ENCODE measurements at regions not wholly inside any gene's neighbourhood (a gene's known extent, or its start where the extent isn't known, plus 50 kb on each side); places are given as distances from the start of the nearest gene placed in this dataset.

- Histone ChIP-seq H3K4me3 (ENCODE audit: low read depth in 1 of 2, low read length in 1 of 2) (no peak overlapping the region), H3K27ac (no peak overlapping the region), H3K36me3 (no peaks in the 10 kb centered on the region), H3K9me3 (no peaks in the 10 kb centered on the region), H3K27me3 (peaks cover 52% of the 10 kb centered on the region), H3K4me1 (ENCODE audit: control insufficient read depth in 1 of 2, insufficient read depth in 1 of 2, low read depth in 1 of 2, low read length in 1 of 2) (no peaks in the 10 kb centered on the region)
- TF ChIP-seq CTCF (IDR thresholded peaks at IDR 0.05) = no peak
Observed at GRCh38 chr15:92243227-92243626, 150.5 kb upstream of the ST8SIA2 start.

GRCh38 chr15:92244703-92245102 lies 149.0 kb upstream of the ST8SIA2 start:
- no peaks in the 10 kb centered on the region for H3K9me3 ChIP-seq
- H3K4me3 ChIP-seq (ENCODE audit: low read depth in 1 of 2, low read length in 1 of 2) = no peak overlapping the region
- H3K27ac ChIP-seq = no peak overlapping the region
- H3K36me3 ChIP-seq = no peaks in the 10 kb centered on the region
- H3K4me1 ChIP-seq (ENCODE audit: control insufficient read depth in 1 of 2, insufficient read depth in 1 of 2, low read depth in 1 of 2, low read length in 1 of 2) = no peaks in the 10 kb centered on the region
- H3K27me3 ChIP-seq = peaks cover 54% of the 10 kb centered on the region
- TF ChIP-seq CTCF (IDR thresholded peaks at IDR 0.05) = no peak

GRCh38 chr15:92247649-92248242 lies 145.9 kb upstream of the ST8SIA2 start:
- Histone ChIP-seq H3K4me1 (ENCODE audit: control insufficient read depth in 1 of 2, insufficient read depth in 1 of 2, low read depth in 1 of 2, low read length in 1 of 2) (no peaks in the 10 kb centered on the region), H3K9me3 (no peaks in the 10 kb centered on the region), H3K27me3 (peaks cover 50% of the 10 kb centered on the region), H3K4me3 (ENCODE audit: low read depth in 1 of 2, low read length in 1 of 2) (no peak overlapping the region), H3K27ac (no peak overlapping the region), H3K36me3 (no peaks in the 10 kb centered on the region)
- no peak for TF ChIP-seq CTCF (IDR thresholded peaks at IDR 0.05)

GRCh38 chr15:92266796-92267685 lies 126.6 kb upstream of the ST8SIA2 start:
- H3K9me3 ChIP-seq = no peaks in the 10 kb centered on the region
- no peaks in the 10 kb centered on the region for H3K36me3 ChIP-seq
- H3K27me3 ChIP-seq = peaks cover 5% of the 10 kb centered on the region
- TF ChIP-seq CTCF (IDR thresholded peaks at IDR 0.05) = no peak
- H3K4me3 ChIP-seq (ENCODE audit: low read depth in 1 of 2, low read length in 1 of 2) = no peak overlapping the region
- no peaks in the 10 kb centered on the region for H3K4me1 ChIP-seq (ENCODE audit: control insufficient read depth in 1 of 2, insufficient read depth in 1 of 2, low read depth in 1 of 2, low read length in 1 of 2)
- no peak overlapping the region for H3K27ac ChIP-seq

- no peaks in the 10 kb centered on the region for H3K36me3 ChIP-seq
- no peak overlapping the region for H3K27ac ChIP-seq
- H3K4me1 ChIP-seq (ENCODE audit: control insufficient read depth in 1 of 2, insufficient read depth in 1 of 2, low read depth in 1 of 2, low read length in 1 of 2) = no peaks in the 10 kb centered on the region
- H3K4me3 ChIP-seq (ENCODE audit: low read depth in 1 of 2, low read length in 1 of 2) = no peak overlapping the region
- no peak for TF ChIP-seq CTCF (IDR thresholded peaks at IDR 0.05)
- no peaks in the 10 kb centered on the region for H3K9me3 ChIP-seq
- H3K27me3 ChIP-seq = peaks cover 5% of the 10 kb centered on the region
Observed at GRCh38 chr15:92268900-92269299, 124.8 kb upstream of the ST8SIA2 start.
